ENCODE measurements at regions not wholly inside any gene's neighbourhood (a gene's known extent, or its start where the extent isn't known, plus 50 kb on each side); places are given as distances from the start of the nearest gene placed in this dataset.

- POLR2A ChIA-PET (ENCODE audit: low non-redundant PET): no interaction called here
- no peak overlapping the region for H3K27ac ChIP-seq (ENCODE audit: low read depth, low read length, poor library complexity, severe bottlenecking)
- no peaks in the 10 kb centered on the region for H3K9me3 ChIP-seq (ENCODE audit: low read depth, low read length, poor library complexity, severe bottlenecking)
- CTCF ChIA-PET: no interaction called here
- BruUV-seq (replicated peaks): no TSS peak
- intact Hi-C loops (cut with micrococcal nuclease; ENCODE audit: unreplicated experiment): no loop called here
- TF ChIP-seq CTCF (conservative IDR thresholded peaks at IDR 0.05; ENCODE audit: low read depth, low read length) (no peak), EZH2 (IDR thresholded peaks at IDR 0.05; ENCODE audit: borderline replicate concordance, low read depth, low read length, poor library complexity, severe bottlenecking) (no peak)
- H3K4me1 ChIP-seq (ENCODE audit: insufficient read depth, low read length, poor library complexity, severe bottlenecking): no peaks in the 10 kb centered on the region
- H3K4me3 ChIP-seq (ENCODE audit: low read depth, low read length, poor library complexity, severe bottlenecking): no peak overlapping the region
- no peak for DNase-seq (ENCODE audit: low spot score)
- H3K36me3 ChIP-seq (ENCODE audit: insufficient read depth, low read length, poor library complexity, severe bottlenecking): no peaks in the 10 kb centered on the region
- H3K27me3 ChIP-seq (replicated peaks; ENCODE audit: insufficient read depth, low read depth, low read length, poor library complexity): no peaks in the 10 kb centered on the region
Observed at GRCh38 chr7:80334908-80335307, 177.0 kb downstream of the GNAT3 start.

GRCh38 chr7:80334196-80334595, 177.7 kb downstream of the GNAT3 start:
- POLR2A ChIA-PET (ENCODE audit: low non-redundant PET): no interaction called here

GRCh38 chr7:80333040-80333439, 178.8 kb downstream of the GNAT3 start:
- Histone ChIP-seq H3K9me3 (ENCODE audit: low read depth, low read length, poor library complexity, severe bottlenecking) (no peaks in the 10 kb centered on the region), H3K36me3 (ENCODE audit: insufficient read depth, low read length, poor library complexity, severe bottlenecking) (no peaks in the 10 kb centered on the region), H3K4me1 (ENCODE audit: insufficient read depth, low read length, poor library complexity, severe bottlenecking) (no peaks in the 10 kb centered on the region), H3K4me3 (ENCODE audit: low read depth, low read length, poor library complexity, severe bottlenecking) (no peak overlapping the region), H3K27ac (ENCODE audit: low read depth, low read length, poor library complexity, severe bottlenecking) (no peak overlapping the region), H3K27me3 (replicated peaks; ENCODE audit: insufficient read depth, low read depth, low read length, poor library complexity) (no peaks in the 10 kb centered on the region)
- ChIA-PET POLR2A (ENCODE audit: low non-redundant PET) (no interaction called here), CTCF (no interaction called here)
- TF ChIP-seq EZH2 (IDR thresholded peaks at IDR 0.05; ENCODE audit: borderline replicate concordance, low read depth, low read length, poor library complexity, severe bottlenecking): no peak
- no peak for TF ChIP-seq CTCF (conservative IDR thresholded peaks at IDR 0.05; ENCODE audit: low read depth, low read length)
- DNase-seq (ENCODE audit: low spot score): no peak
- BruUV-seq (replicated peaks): no TSS peak
- intact Hi-C loops (cut with micrococcal nuclease; ENCODE audit: unreplicated experiment): no loop called here

More at GRCh38 chr7:80334196-80334595, 177.7 kb downstream of the GNAT3 start:
- BruUV-seq (replicated peaks): no TSS peak
- Histone ChIP-seq H3K27ac (ENCODE audit: low read depth, low read length, poor library complexity, severe bottlenecking) (no peak overlapping the region), H3K9me3 (ENCODE audit: low read depth, low read length, poor library complexity, severe bottlenecking) (no peaks in the 10 kb centered on the region), H3K4me1 (ENCODE audit: insufficient read depth, low read length, poor library complexity, severe bottlenecking) (no peaks in the 10 kb centered on the region), H3K36me3 (ENCODE audit: insufficient read depth, low read length, poor library complexity, severe bottlenecking) (no peaks in the 10 kb centered on the region), H3K4me3 (ENCODE audit: low read depth, low read length, poor library complexity, severe bottlenecking) (no peak overlapping the region), H3K27me3 (replicated peaks; ENCODE audit: insufficient read depth, low read depth, low read length, poor library complexity) (no peaks in the 10 kb centered on the region)
- CTCF ChIA-PET: no interaction called here
- DNase-seq (ENCODE audit: low spot score): no peak
- intact Hi-C loops (cut with micrococcal nuclease; ENCODE audit: unreplicated experiment): no loop called here
- TF ChIP-seq CTCF (conservative IDR thresholded peaks at IDR 0.05; ENCODE audit: low read depth, low read length) (no peak), EZH2 (IDR thresholded peaks at IDR 0.05; ENCODE audit: borderline replicate concordance, low read depth, low read length, poor library complexity, severe bottlenecking) (no peak)

All from A673 (cell line).